Iris pigment epithelial cell (primary cell): ENCODE measurements at regions not wholly inside any gene's neighbourhood (a gene's known extent, or its start where the extent isn't known, plus 50 kb on each side); places are given as distances from the start of the nearest gene placed in this dataset.
"Not testable (repeated sequence)": the region's sequence is repeated elsewhere in the genome, so short reads cannot be mapped to it uniquely, and the experiment has no call there.

ENCODE experiments used
- DNase-seq: peaks from one replicate; pipeline ENCODE4 v3.0.0-alpha.2; 2011; ENCODE audit warnings: low read depth

GRCh38 chr4:132691668-132692067, 457.4 kb upstream of the PCDH10 start:
- DNase-seq: no peak

GRCh38 chr4:132694775-132695174, 454.3 kb upstream of the PCDH10 start:
- DNase-seq: no peak

- not testable (repeated sequence) for DNase-seq
These were observed 451.6 kb upstream of the PCDH10 start for GRCh38 chr4:132697505-132697904.

GRCh38 chr4:132707955-132708354, 441.1 kb upstream of the PCDH10 start:
- DNase-seq: no peak

- DNase-seq: peak; percentile 1
These were observed 440.0 kb upstream of the PCDH10 start for GRCh38 chr4:132709056-132709455.

- DNase-seq: no peak
These were observed 438.1 kb upstream of the PCDH10 start for GRCh38 chr4:132710971-132711370.

- DNase-seq: no peak
These were observed 411.8 kb upstream of the PCDH10 start for GRCh38 chr4:132737344-132737743.

GRCh38 chr4:132759199-132759780, 389.8 kb upstream of the PCDH10 start:
- DNase-seq: no peak

GRCh38 chr4:132763465-132763864, 385.6 kb upstream of the PCDH10 start:
- DNase-seq: no peak

GRCh38 chr4:132767901-132768300, 381.2 kb upstream of the PCDH10 start:
- DNase-seq: no peak

GRCh38 chr4:132770776-132771175, 378.3 kb upstream of the PCDH10 start:
- DNase-seq: no peak

- DNase-seq: no peak
These were observed 356.8 kb upstream of the PCDH10 start for GRCh38 chr4:132792310-132792709.

GRCh38 chr4:132797856-132798255, 351.2 kb upstream of the PCDH10 start:
- DNase-seq: no peak

GRCh38 chr4:132809298-132810032, 339.6 kb upstream of the PCDH10 start:
- DNase-seq: no peak

GRCh38 chr4:132813061-132813460, 336.0 kb upstream of the PCDH10 start:
- DNase-seq: not testable (repeated sequence)

- DNase-seq: no peak
These were observed 331.0 kb upstream of the PCDH10 start for GRCh38 chr4:132818091-132818490.

GRCh38 chr4:132823419-132823818, 325.7 kb upstream of the PCDH10 start:
- no peak for DNase-seq

GRCh38 chr4:132824761-132825160, 324.3 kb upstream of the PCDH10 start:
- no peak for DNase-seq

- no peak for DNase-seq
These were observed 321.6 kb upstream of the PCDH10 start for GRCh38 chr4:132827522-132827921.

- no peak for DNase-seq
These were observed 310.9 kb upstream of the PCDH10 start for GRCh38 chr4:132838244-132838643.

- no peak for DNase-seq
These were observed 310.0 kb upstream of the PCDH10 start for GRCh38 chr4:132839070-132839469.

GRCh38 chr4:132859929-132860328, 289.2 kb upstream of the PCDH10 start:
- no peak for DNase-seq

GRCh38 chr4:132860976-132861375, 288.1 kb upstream of the PCDH10 start:
- DNase-seq: no peak

- no peak for DNase-seq
These were observed 285.5 kb upstream of the PCDH10 start for GRCh38 chr4:132863619-132864018.
